ENCODE measurements at regions not wholly inside any gene's neighbourhood (a gene's known extent, or its start where the extent isn't known, plus 50 kb on each side); places are given as distances from the start of the nearest gene placed in this dataset.

DNA sequence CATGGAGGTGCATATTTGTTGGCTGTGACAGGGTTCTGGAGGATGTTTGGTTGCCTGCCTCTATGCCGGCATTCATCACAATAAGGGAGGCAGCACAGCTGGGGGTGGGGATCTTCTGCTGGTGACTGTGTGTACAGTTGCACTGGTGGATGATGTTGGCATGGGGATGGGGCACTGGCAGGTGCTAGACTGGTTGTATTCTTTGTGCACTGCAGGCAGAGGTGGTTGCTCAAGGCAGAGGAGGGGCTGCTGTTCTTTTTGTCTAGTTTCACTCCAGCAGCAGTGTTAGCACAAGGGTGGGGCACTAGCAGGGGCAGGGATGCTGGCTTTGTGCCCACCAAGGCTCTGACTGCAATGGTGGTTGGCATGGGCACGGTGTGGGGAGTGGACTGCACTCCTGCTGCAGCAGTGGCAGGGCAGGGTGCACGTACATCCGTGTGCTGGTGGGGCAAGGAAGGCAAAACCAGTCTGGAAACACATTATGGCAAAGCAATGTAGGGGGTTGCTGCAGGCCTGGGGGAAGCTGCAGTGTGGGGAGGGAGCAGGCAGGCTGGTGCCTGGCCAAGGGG lies 69.3 kb downstream of the ISOC1 start:
- H3K4me3 Mint-ChIP-seq: no peak overlapping the region
- H3K27me3 Mint-ChIP-seq: no peaks in the 10 kb centered on the region
- H3K27ac Mint-ChIP-seq: no peak overlapping the region
- peaks cover 3% of the 10 kb centered on the region for H3K9me3 Mint-ChIP-seq
- H3K4me1 Mint-ChIP-seq (ENCODE audit: unreplicated experiment): no peaks in the 10 kb centered on the region
- DNase-seq (ENCODE audit: extremely low spot score, unreplicated experiment): no peak
- H3K36me3 Mint-ChIP-seq: no peaks in the 10 kb centered on the region
- TF ChIP-seq, protein P1, sequence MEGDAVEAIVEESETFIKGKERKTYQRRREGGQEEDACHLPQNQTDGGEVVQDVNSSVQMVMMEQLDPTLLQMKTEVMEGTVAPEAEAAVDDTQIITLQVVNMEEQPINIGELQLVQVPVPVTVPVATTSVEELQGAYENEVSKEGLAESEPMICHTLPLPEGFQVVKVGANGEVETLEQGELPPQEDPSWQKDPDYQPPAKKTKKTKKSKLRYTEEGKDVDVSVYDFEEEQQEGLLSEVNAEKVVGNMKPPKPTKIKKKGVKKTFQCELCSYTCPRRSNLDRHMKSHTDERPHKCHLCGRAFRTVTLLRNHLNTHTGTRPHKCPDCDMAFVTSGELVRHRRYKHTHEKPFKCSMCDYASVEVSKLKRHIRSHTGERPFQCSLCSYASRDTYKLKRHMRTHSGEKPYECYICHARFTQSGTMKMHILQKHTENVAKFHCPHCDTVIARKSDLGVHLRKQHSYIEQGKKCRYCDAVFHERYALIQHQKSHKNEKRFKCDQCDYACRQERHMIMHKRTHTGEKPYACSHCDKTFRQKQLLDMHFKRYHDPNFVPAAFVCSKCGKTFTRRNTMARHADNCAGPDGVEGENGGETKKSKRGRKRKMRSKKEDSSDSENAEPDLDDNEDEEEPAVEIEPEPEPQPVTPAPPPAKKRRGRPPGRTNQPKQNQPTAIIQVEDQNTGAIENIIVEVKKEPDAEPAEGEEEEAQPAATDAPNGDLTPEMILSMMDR (conservative IDR thresholded peaks at IDR 0.05): no peak

DNA sequence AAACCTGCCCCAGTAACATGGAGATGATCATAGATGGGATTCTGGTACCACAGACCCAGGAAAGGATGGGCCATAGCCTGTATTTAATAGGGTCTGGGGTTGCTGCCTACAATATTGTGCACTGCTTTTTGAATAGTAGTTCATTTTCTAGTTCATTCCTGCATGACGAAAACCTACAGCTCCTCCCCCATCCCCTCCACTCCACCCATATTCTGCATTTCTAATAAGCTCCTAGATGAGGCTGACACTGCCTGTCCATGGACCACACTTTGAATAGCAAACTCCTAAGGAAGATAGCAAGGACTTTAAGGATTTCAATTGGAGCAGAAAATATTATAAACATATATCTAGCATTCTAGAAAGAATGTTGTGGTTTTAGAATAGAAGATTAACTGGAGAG lies 75.5 kb downstream of the ISOC1 start:
- Mint-ChIP-seq H3K9me3 (no peaks in the 10 kb centered on the region), H3K27ac (no peak overlapping the region), H3K36me3 (no peaks in the 10 kb centered on the region), H3K4me3 (no peak overlapping the region), H3K27me3 (no peaks in the 10 kb centered on the region), H3K4me1 (ENCODE audit: unreplicated experiment) (no peaks in the 10 kb centered on the region)
- no peak for DNase-seq (ENCODE audit: extremely low spot score, unreplicated experiment)
- TF ChIP-seq, protein P1 (conservative IDR thresholded peaks at IDR 0.05): no peak

- Mint-ChIP-seq H3K36me3 (no peaks in the 10 kb centered on the region), H3K4me3 (no peak overlapping the region), H3K27me3 (no peaks in the 10 kb centered on the region), H3K27ac (no peak overlapping the region), H3K9me3 (no peaks in the 10 kb centered on the region), H3K4me1 (ENCODE audit: unreplicated experiment) (no peaks in the 10 kb centered on the region)
- TF ChIP-seq, protein P1 (conservative IDR thresholded peaks at IDR 0.05): no peak
- no peak for DNase-seq (ENCODE audit: extremely low spot score, unreplicated experiment)
Observed at GRCh38 chr5:129171194-129171944, 76.8 kb downstream of the ISOC1 start.

- DNase-seq (ENCODE audit: extremely low spot score, unreplicated experiment): no peak
- Mint-ChIP-seq H3K4me1 (ENCODE audit: unreplicated experiment) (no peaks in the 10 kb centered on the region), H3K27me3 (no peaks in the 10 kb centered on the region), H3K27ac (no peak overlapping the region), H3K36me3 (no peaks in the 10 kb centered on the region), H3K9me3 (no peaks in the 10 kb centered on the region), H3K4me3 (no peak overlapping the region)
- TF ChIP-seq, protein P1 (conservative IDR thresholded peaks at IDR 0.05): peak; percentile 57
Observed at GRCh38 chr5:129172580-129172979, 78.0 kb downstream of the ISOC1 start.

DNA sequence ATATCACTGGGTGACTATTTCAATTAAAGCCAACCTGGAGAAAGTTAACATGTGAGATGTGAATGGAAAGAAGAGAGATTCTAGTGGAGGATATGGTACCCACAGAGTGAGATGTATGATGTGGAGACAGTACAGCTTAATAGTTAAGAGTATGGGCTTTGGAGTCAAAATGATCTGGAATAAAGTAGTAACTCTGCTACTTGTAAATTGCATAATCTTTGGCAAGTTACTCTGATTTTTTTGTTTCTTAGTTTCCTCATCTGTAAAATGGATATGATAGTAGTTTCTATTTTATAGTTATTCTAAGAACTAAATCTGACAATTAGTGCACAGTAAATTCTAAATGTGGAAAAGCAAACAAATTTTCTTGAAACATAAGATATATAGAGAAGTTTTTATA lies 79.2 kb downstream of the ISOC1 start:
- H3K27ac Mint-ChIP-seq: no peak overlapping the region
- TF ChIP-seq, protein P1 (conservative IDR thresholded peaks at IDR 0.05): no peak
- DNase-seq (ENCODE audit: extremely low spot score, unreplicated experiment): no peak
- no peaks in the 10 kb centered on the region for H3K27me3 Mint-ChIP-seq
- no peaks in the 10 kb centered on the region for H3K4me1 Mint-ChIP-seq (ENCODE audit: unreplicated experiment)
- H3K36me3 Mint-ChIP-seq: no peaks in the 10 kb centered on the region
- no peak overlapping the region for H3K4me3 Mint-ChIP-seq
- no peaks in the 10 kb centered on the region for H3K9me3 Mint-ChIP-seq

All from type B pancreatic cell (in vitro differentiated cells).